Stimulated activated CD8-positive, alpha-beta memory T cell treated with anti-CD3 and anti-CD28 coated beads, Interleukin-15, amount 100 ng/mL, for 4 hours (primary cell): ENCODE measurements at regions not wholly inside any gene's neighbourhood (a gene's known extent, or its start where the extent isn't known, plus 50 kb on each side); places are given as distances from the start of the nearest gene placed in this dataset.
A peak's percentile ranks its signal among the peaks of the same experiment; 100 is the strongest.
"Not testable (repeated sequence)": the region's sequence is repeated elsewhere in the genome, so short reads cannot be mapped to it uniquely, and the experiment has no call there.

Source experiments
- DNase-seq, 2 donors: peaks; one replicate each; pipeline ENCODE4 v3.0.0-alpha.2; 2020; ENCODE audit warnings: low read depth in 2 of 2

DNA sequence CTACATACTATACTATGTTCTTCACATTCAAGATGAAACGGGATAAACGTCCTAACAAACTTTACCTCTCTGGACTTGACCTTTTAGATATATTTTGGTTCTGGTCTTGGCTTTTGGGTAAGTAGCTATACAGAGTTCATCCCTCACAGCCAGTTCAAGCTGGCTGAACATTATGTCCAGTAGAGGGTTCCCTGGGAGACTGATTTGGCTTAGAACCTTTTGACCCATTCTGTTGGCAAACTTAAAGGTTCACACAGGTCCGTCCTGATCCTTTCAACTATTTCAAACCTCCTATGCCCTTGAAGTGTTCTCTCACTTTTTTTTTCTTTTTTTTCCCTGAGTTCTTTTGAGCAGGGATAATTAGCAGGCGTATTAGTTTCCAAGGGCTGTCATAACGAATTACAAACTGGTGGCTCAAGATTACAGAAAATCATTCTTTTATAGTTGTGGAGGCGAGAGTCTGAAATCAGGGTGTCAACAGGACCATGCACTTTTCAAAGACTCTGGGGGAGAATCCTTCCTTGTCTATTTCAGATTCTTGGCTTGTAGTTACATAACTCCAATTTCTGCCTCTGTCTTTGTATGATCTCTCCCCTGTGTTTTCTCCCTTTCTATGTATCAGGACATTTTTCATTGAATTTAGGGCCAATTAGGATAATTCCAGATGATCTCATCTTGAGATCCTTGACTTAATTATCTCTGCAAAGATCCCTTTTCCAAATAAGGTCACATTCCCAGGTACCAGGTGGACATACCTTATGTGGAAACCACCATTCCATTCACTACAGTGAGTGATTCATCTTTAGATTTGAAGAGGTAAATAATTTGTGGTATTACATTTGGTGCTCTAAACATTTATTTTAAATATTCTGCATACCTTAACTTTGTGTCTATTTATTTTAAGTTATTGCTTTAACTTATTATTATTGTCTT lies 257.4 kb upstream of the USP25 start:
- DNase-seq, result no peak

DNA sequence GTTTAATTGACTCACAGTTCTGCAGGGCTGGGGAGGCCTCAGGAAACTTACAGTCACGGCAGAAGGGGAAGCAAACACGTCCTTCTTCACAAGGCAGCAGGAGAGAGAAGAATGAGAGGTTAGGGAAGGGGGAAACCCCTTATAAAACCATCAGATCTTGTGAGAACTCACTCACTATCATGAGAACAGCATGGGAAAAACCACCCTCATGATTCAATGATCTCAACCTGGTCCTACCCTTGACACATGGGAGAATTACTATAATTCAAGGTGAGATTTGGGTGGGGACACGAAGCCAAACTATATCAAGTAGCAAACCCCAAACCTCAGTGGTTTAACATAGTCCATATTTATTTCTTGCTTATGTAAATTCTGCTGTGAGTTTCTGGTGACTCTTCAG lies 252.0 kb upstream of the USP25 start:
- not testable (repeated sequence) for DNase-seq

DNA sequence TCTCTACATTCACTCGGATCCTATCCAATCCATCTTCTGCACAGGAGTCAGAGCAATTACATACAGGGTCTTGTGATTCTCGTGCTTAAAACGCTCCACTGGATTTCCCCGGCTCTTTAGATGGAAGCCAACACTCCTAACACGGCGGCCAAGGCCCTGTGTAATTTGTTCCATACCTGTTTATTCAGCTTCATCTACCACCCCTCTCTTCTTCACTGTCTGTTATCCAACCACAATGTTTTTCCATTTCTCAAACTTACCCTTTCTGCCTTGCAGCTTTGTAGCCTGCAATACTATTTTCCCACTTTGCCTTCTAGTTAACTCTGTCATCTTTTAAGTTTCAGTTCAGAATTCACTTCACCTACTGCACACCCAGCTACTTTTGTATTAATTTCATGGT lies 249.6 kb upstream of the USP25 start:
- DNase-seq, result no peak

DNA sequence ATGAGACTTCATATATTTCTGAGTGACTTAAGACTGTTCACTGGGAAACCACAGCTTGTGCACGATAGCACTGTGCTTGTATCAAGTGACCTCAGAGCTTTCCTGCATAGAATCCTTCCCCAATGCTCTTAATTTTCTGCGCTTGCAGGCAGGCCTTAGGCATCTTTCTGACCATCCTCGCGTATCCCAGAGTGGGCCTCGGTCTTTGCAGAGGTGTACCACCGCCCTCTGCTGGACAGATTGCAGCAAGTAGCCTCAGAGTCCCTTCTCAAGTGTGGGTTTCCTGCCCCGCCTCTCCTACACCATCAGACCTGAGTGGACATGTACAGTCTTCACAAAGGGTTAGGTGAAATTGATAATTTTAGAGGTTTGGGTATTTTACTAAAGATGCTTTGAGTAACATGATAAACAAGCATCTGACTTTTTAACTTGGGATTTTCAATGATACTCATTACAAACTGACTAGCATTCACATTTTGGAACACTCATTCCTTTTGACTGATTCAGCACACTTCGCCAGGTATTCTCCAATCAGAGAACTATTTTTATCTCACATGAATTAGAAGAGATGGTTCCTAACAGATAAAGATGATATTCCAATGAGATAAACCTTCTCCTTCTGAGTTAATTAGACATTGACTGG lies 246.5 kb upstream of the USP25 start:
- DNase-seq, result peak; percentile 52 to 56

GRCh38 chr21:15486460-15487195 lies 243.2 kb upstream of the USP25 start:
- no peak for DNase-seq

DNA sequence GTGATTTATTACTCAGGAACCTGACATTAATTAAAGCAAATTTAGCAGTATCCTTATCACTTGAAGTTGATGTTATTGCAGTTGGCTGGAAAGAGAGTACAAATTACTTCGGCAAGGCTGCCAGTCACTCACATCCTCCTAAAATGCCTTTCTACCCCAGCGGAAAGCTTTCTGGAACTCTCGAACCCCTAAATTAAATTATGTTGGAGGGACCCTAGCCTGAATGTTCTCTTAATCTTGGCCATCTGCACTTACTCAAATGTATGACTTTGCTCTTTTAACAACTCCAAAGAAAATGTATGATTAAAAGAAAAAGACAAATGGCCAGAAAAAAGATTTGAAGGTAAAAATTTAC lies 242.6 kb upstream of the USP25 start:
- DNase-seq, result no peak

- DNase-seq, result no peak
These were observed 238.7 kb upstream of the USP25 start for GRCh38 chr21:15491100-15491499.

DNA sequence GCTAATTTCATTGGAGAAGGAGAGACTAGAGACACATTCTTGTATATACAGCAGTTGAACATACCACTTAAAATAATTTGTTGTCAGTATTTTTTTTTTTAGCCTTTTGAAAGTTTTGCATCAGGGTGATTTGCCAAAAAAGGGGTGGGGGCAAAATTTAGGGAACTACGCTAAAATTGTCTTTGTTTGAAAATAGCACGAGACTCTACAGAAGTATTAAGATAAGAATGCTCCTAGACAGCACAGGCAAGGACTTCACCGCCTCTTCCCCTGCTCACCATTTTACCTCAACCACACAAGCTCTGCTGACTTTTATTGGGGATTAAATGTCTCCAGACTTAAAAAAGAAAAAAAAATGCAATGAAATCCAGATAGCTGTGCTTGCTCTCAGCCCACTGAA lies 236.1 kb upstream of the USP25 start:
- no peak for DNase-seq

GRCh38 chr21:15494481-15494880 lies 235.3 kb upstream of the USP25 start:
- no peak for DNase-seq

GRCh38 chr21:15495965-15496364 lies 233.8 kb upstream of the USP25 start:
- no peak for DNase-seq

GRCh38 chr21:15496911-15497310 lies 232.9 kb upstream of the USP25 start:
- DNase-seq, result no peak

DNA sequence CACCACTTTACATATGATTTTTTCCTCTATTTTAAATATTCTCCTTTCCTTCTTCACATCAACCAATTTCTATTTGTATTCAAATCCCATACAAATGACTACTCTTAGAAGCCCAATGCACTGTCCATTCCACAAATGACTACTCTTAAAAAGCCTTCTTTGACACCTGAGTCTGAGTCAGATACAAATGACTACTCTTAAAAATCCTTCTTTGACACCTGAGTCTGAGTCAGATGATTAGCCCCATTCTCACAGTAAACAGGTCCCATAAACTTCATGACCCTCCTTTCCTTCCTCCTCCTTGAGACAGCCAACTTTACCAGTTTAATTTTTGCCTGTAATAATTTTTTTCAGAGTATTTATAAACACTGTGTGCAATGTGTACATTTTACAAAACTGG lies 231.3 kb upstream of the USP25 start:
- DNase-seq, result no peak

DNA sequence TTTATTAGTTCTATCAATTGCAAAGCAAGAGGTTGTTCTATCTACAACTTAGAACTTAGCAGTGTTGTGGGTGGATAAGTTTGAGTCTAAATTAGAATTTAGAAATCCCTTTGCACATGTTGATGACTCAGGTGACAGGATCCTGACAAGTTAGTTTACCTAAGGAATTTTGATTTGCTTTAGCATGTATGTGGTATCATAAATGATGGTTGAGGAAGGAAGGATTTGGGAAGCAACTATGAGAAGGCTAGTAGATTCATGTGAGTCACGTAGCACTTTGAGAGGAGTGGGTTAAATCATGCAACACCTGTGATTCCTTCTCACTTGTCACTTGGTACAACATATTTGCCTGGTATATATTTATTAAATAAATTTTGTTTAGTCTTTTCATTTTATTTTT lies 223.7 kb upstream of the USP25 start:
- no peak for DNase-seq

GRCh38 chr21:15508554-15508953 lies 221.2 kb upstream of the USP25 start:
- DNase-seq, result no peak

GRCh38 chr21:15514073-15514946 lies 215.5 kb upstream of the USP25 start:
- peak in 1 of 2 donors; percentile 41 for DNase-seq

- DNase-seq, result no peak
These were observed 213.9 kb upstream of the USP25 start for GRCh38 chr21:15515908-15516307.

DNA sequence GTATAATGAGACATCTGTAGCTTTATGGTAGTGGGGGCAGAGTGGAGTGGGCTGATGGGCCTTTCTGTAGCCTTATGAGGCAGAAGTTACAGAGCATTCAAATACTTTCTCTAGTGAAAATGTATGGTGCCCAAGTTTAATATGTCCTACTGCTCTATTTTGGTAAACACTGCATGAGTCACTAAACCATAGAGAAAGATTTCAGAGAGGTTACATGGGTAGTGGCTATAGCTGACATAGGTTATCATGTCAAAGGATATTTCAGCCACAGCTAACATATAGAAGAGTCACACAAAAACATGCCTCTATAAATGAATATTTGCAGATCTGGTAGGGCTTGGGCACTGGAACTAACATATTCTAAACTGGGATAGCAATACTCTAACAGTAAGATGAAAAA lies 212.4 kb upstream of the USP25 start:
- DNase-seq, result no peak

DNA sequence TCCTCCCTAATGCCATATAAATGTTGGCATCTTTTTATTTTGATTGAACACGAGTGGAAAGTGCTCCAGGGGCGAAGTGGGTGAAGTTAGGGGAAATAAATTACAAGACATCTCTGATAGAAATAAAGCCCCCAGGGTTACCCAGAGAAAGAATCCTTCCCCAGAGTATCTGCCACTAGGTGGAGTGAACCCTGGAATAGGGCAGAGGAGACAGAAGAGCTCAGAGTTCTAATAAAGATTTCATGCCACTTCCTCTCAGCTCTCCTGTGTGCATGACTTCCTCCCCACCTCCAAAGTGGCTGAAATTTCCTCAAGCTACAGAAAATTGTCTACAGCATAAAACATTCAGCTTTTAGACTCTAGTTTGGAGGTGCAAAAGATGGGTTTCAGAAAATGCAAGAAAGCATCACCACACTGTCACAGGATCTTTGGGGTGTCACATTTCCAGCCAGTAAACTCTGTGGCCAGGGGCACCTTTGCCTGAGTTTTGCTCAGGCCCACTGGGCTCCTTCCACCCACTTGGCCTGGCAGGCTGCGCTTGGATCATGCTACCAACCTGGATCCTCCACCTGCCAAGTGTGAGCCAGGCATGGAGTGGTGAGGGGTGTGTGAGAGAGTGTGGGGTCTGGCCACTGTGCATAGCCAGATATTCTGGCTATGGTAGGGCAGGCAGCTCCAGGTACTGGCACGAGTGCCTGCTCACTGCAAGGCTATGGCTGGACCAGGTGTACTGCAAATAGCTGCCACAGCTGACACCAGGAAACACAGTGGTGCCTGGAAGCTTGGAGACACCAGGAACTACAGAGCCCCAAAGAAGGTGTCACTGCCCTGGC lies 208.8 kb upstream of the USP25 start:
- no peak for DNase-seq

GRCh38 chr21:15521644-15522001 lies 208.2 kb upstream of the USP25 start:
- DNase-seq, result no peak

DNA sequence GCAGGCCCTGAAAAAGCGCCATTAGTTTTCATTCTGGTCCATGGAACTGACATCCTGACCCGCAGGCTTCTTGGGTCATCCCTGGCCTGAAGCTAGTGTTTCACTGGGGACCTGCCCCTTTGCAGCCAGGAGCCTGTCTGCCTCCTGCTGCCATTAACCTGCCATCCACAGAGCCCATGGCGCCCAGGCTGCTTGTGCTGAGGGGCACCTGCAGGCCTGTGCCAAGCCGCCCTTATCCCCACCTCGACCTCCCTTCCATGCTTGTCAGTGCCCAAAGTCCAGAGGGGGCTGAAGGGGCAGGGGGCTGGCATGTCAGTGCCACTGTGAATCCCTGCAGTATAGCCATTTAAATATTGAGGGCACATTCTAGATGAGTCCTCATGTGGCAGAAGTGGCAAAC lies 207.6 kb upstream of the USP25 start:
- DNase-seq, result no peak

GRCh38 chr21:15524855-15525254 lies 204.9 kb upstream of the USP25 start:
- no peak for DNase-seq
